ENCODE measurements at regions not wholly inside any gene's neighbourhood (a gene's known extent, or its start where the extent isn't known, plus 50 kb on each side); places are given as distances from the start of the nearest gene placed in this dataset.
"Not testable (repeated sequence)": the region's sequence is repeated elsewhere in the genome, so short reads cannot be mapped to it uniquely, and the experiment has no call there.

DNA sequence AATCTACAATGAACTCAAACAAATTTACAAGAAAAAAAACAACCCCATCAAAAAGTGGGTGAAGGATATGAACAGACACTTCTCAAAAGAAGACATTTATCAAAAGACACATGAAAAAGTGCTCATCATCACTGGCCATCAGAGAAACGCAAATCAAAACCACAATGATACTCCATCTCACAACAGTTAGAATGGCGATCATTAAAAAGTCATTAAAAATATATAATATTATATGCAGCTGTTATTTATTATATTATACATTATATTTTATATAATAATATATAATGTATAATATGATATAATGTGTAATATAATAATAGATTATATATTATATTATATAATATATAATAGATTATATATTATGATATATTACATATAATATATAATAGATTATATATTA, 1194.1 kb upstream of the SLC39A10 start:
- not testable (repeated sequence) for TF ChIP-seq CTCF, POLR2A (IDR thresholded peaks at IDR 0.05)

Measured in breast epithelium (tissue), 3 donors.